H1 (cell line): ENCODE measurements at regions not wholly inside any gene's neighbourhood (a gene's known extent, or its start where the extent isn't known, plus 50 kb on each side); places are given as distances from the start of the nearest gene placed in this dataset.

Experiments
- CTCF ChIA-PET: fragments of 300-600 bp; sonication (Branson Sonifier 250); formaldehyde crosslinking; loops from one replicate; lab custom pipeline; 2021; ENCODE audit not compliant: partially characterized antibody; lab: Charles Lee
- POLR2A ChIA-PET: fragments of 300-600 bp; sonication (Branson Sonifier 250); formaldehyde crosslinking; loops from one replicate; lab custom pipeline; 2021; ENCODE audit warnings: inconsistent platforms; ENCODE audit not compliant: partially characterized antibody; lab: Charles Lee
- DNase-seq, 2 experiments: peaks; one replicate each; pipeline versions ENCODE4 v3.0.0 to v3.0.0-alpha.2; 2010 to 2022; ENCODE audit warnings: low spot score in 2 of 2, low read depth in 1 of 2, mixed read lengths in 1 of 2
- FAIRE-seq: peaks from 2 replicates; lab custom pipeline; 2011; peaks lifted over from hg19 to GRCh38; lab: Jason Lieb, UNC
- H2AFZ ChIP-seq: 2 replicates; pipeline ENCODE4 v1.8.1; 2012; ENCODE audit warnings: low read length, inconsistent platforms
- H2AK5ac ChIP-seq: 2 replicates; pipeline ENCODE4 v1.6.1; 2013; ENCODE audit warnings: low read depth, low read length
- H2BK120ac ChIP-seq: replicated peaks from 2 replicates; pipeline ENCODE3; 2013; ENCODE audit warnings: low read depth, low read length, inconsistent platforms
- H2BK12ac ChIP-seq: 2 replicates; pipeline ENCODE4 v1.6.1; 2013; ENCODE audit warnings: low read depth, low read length
- H2BK15ac ChIP-seq: 2 replicates; pipeline ENCODE4 v1.6.1; 2013; ENCODE audit warnings: low read length
- H2BK20ac ChIP-seq: 2 replicates; pipeline ENCODE4 v1.6.1; 2013; ENCODE audit warnings: low read length
- H2BK5ac ChIP-seq: 2 replicates; pipeline ENCODE4 v1.6.1; 2013; ENCODE audit warnings: low read depth, low read length
- H3K14ac ChIP-seq: 2 replicates; pipeline ENCODE4 v1.6.1; 2013; ENCODE audit warnings: inconsistent platforms; ENCODE audit not compliant: insufficient read length
- H3K18ac ChIP-seq: 2 replicates; pipeline ENCODE4 v1.6.1; 2013; ENCODE audit warnings: low read length; ENCODE audit errors: extremely low read depth
- H3K23ac ChIP-seq: 2 replicates; pipeline ENCODE4 v1.6.1; 2013; ENCODE audit warnings: inconsistent platforms; ENCODE audit not compliant: insufficient read length
- H3K23me2 ChIP-seq: 2 replicates; pipeline ENCODE4 v1.6.1; 2013; ENCODE audit warnings: low read depth, low read length
- H3K27ac ChIP-seq: 2 replicates; pipeline ENCODE4 v1.6.1; 2011; ENCODE audit warnings: low read depth, low read length, inconsistent platforms
- H3K27me3 ChIP-seq, 4 experiments: replicated peaks in 1 of 4; 1 replicate in 1 of 4; 2 replicates in 3 of 4; pipeline versions ENCODE4 v1.6.1 to v1.8.1; 2011 to 2013; ENCODE audit warnings: low read length in 3 of 4, mild to moderate bottlenecking in 3 of 4, inconsistent platforms in 2 of 4, mixed read lengths in 2 of 4, moderate library complexity in 1 of 4; ENCODE audit not compliant: control insufficient read depth in 3 of 4, insufficient read depth in 3 of 4; ENCODE audit errors: extremely low read depth in 1 of 4
- H3K36me3 ChIP-seq, 4 experiments: 2 replicates each; pipeline versions ENCODE4 v1.6.1 to v1.8.1; 2011 to 2013; ENCODE audit warnings: mild to moderate bottlenecking in 4 of 4, low read length in 3 of 4, moderate library complexity in 2 of 4, control low read depth in 1 of 4, inconsistent platforms in 1 of 4; ENCODE audit not compliant: insufficient read depth in 4 of 4, control insufficient read depth in 2 of 4
- H3K4ac ChIP-seq: replicated peaks from 2 replicates; pipeline ENCODE3; 2013; ENCODE audit warnings: low read length, low read depth, mixed read lengths, inconsistent platforms; ENCODE audit not compliant: insufficient read length
- H3K4me1 ChIP-seq, 4 experiments: replicated peaks in 1 of 4; 1 replicate in 1 of 4; 2 replicates in 3 of 4; pipeline versions ENCODE4 v1.6.1 to v1.8.1; 2011 to 2013; ENCODE audit warnings: low read length in 3 of 4, inconsistent platforms in 2 of 4, mixed read lengths in 1 of 4; ENCODE audit not compliant: insufficient read depth in 4 of 4, control insufficient read depth in 3 of 4
- H3K4me2 ChIP-seq, 2 experiments: 2 replicates each; pipeline versions ENCODE4 v1.6.1 to v1.8.1; 2011 to 2013; ENCODE audit warnings: low read depth in 2 of 2, low read length in 2 of 2, control low read depth in 1 of 2, inconsistent platforms in 1 of 2, mild to moderate bottlenecking in 1 of 2; ENCODE audit not compliant: insufficient read depth in 1 of 2
- H3K4me3 ChIP-seq, 4 experiments: fragments of 200-600, 300-600 bp in 1 of 4; sonication (generic), shearing (Covaris generic), sonication (Bioruptor Twin) in 1 of 4; 2 replicates each; pipeline versions ENCODE4 v1.5.1 to v1.8.1; 2011 to 2016; ENCODE audit warnings: low read length in 4 of 4, low read depth in 3 of 4, control low read depth in 2 of 4, inconsistent platforms in 2 of 4, mild to moderate bottlenecking in 2 of 4, mixed read lengths in 1 of 4, moderate library complexity in 1 of 4; ENCODE audit not compliant: insufficient read depth in 2 of 4; ENCODE audit errors: extremely low read depth in 1 of 4
- H3K56ac ChIP-seq: replicated peaks from 2 replicates; pipeline ENCODE3; 2013; ENCODE audit warnings: low read depth, mild to moderate bottlenecking, mixed read lengths, low read length, inconsistent platforms; ENCODE audit not compliant: insufficient read length
- H3K79me1 ChIP-seq: 2 replicates; pipeline ENCODE4 v1.6.1; 2013; ENCODE audit warnings: low read depth, low read length, control low read depth
- H3K79me2 ChIP-seq, 2 experiments: 2 replicates each; pipeline versions ENCODE4 v1.6.1 to v1.8.1; 2012 to 2013; ENCODE audit warnings: low read length in 2 of 2, mild to moderate bottlenecking in 2 of 2, inconsistent platforms in 1 of 2; ENCODE audit not compliant: insufficient read depth in 2 of 2, control insufficient read depth in 1 of 2
- H3K9ac ChIP-seq, 4 experiments: replicated peaks in 1 of 4; 1 replicate in 1 of 4; 2 replicates in 3 of 4; pipeline versions ENCODE4 v1.6.1 to v1.8.1; 2011 to 2013; ENCODE audit warnings: low read depth in 3 of 4, low read length in 3 of 4, control low read depth in 2 of 4, mild to moderate bottlenecking in 2 of 4, moderate library complexity in 2 of 4, inconsistent platforms in 1 of 4; ENCODE audit errors: extremely low read depth in 1 of 4
- H3K9me3 ChIP-seq, 2 experiments: 2 replicates each; pipeline versions ENCODE4 v1.6.1 to v1.8.1; 2012 to 2013; ENCODE audit warnings: mild to moderate bottlenecking in 2 of 2, moderate library complexity in 2 of 2, control low read depth in 1 of 2, inconsistent platforms in 1 of 2, low read depth in 1 of 2, low read length in 1 of 2, mixed read lengths in 1 of 2; ENCODE audit not compliant: insufficient read depth in 2 of 2
- H4K20me1 ChIP-seq, 2 experiments: replicated peaks in 1 of 2; 2 replicates each; pipeline versions ENCODE3 to v1.8.1; 2011 to 2013; ENCODE audit warnings: inconsistent platforms in 2 of 2, low read length in 2 of 2, mild to moderate bottlenecking in 1 of 2; ENCODE audit not compliant: insufficient read depth in 2 of 2, control insufficient read depth in 1 of 2
- H4K5ac ChIP-seq: 2 replicates; pipeline ENCODE4 v1.6.1; 2013; ENCODE audit warnings: low read length, low read depth, mixed read lengths, inconsistent platforms; ENCODE audit not compliant: insufficient read length
- H4K8ac ChIP-seq: 2 replicates; pipeline ENCODE4 v1.8.0; 2013; ENCODE audit warnings: mild to moderate bottlenecking, moderate library complexity, low read length, inconsistent platforms; ENCODE audit not compliant: insufficient read depth; ENCODE audit errors: extremely low read depth
- H4K91ac ChIP-seq: replicated peaks from 2 replicates; pipeline ENCODE3; 2013; ENCODE audit warnings: low read length, mixed read lengths, inconsistent platforms; ENCODE audit not compliant: insufficient read length
- ASH2L ChIP-seq: fragments of 200-600, 300-600 bp; sonication (generic); IDR thresholded peaks from one replicate; pipeline ENCODE4 v1.7.1; 2017; ENCODE audit warnings: low read length
- CBX5 ChIP-seq: fragments of 300-800, 300-1000 bp; sonication (generic); IDR thresholded peaks from 2 replicates; pipeline ENCODE4 v1.7.1; 2016; ENCODE audit warnings: antibody characterized with exemption, low read length, low read depth
- CREB1 ChIP-seq: IDR thresholded peaks from 2 replicates; pipeline ENCODE4 v1.6.1; 2012; ENCODE audit warnings: inconsistent platforms
- EGR1 ChIP-seq: IDR thresholded peaks from 2 replicates; pipeline ENCODE4 v1.6.1; 2011; ENCODE audit warnings: low read depth, low read length, borderline replicate concordance
- EZH2 ChIP-seq: fragments of 200-600 bp; sonication (generic); IDR thresholded peaks from 2 replicates; pipeline ENCODE4 v1.7.1; 2012; ENCODE audit warnings: low read depth, mild to moderate bottlenecking, moderate library complexity, low read length, inconsistent platforms; ENCODE audit not compliant: severe bottlenecking
- GABPA ChIP-seq: IDR thresholded peaks from 2 replicates; pipeline ENCODE4 v1.6.1; 2011; ENCODE audit warnings: mild to moderate bottlenecking, low read length, moderate library complexity, borderline replicate concordance; ENCODE audit not compliant: insufficient read depth
- JUN ChIP-seq: IDR thresholded peaks from 2 replicates; pipeline ENCODE4 v1.6.1; 2011; ENCODE audit warnings: low read depth, mild to moderate bottlenecking, improper control_type of control experiment, low read length
- POU5F1 ChIP-seq: IDR thresholded peaks from 2 replicates; pipeline ENCODE4 v1.6.1; 2011; ENCODE audit warnings: low read depth, mild to moderate bottlenecking, low read length, moderate library complexity
- RFX5 ChIP-seq: IDR thresholded peaks from 2 replicates; pipeline ENCODE4 v1.6.1; 2011; ENCODE audit warnings: low read depth, low read length, improper control_type of control experiment, borderline replicate concordance
- SRF ChIP-seq: IDR thresholded peaks from 2 replicates; pipeline ENCODE4 v1.6.1; 2011; ENCODE audit warnings: mild to moderate bottlenecking, low read depth, low read length, moderate library complexity
- TAF7 ChIP-seq: optimal IDR thresholded peaks from 2 replicates; pipeline ENCODE3; 2011; ENCODE audit warnings: low read depth, mild to moderate bottlenecking, inconsistent platforms, low read length, moderate library complexity, borderline replicate concordance
- TCF12 ChIP-seq: IDR thresholded peaks from 2 replicates; pipeline ENCODE4 v1.6.1; 2011; ENCODE audit warnings: low read depth, mild to moderate bottlenecking, low read length
- YY1 ChIP-seq: IDR thresholded peaks from 2 replicates; pipeline ENCODE4 v1.6.1; 2011; ENCODE audit warnings: low read depth, mild to moderate bottlenecking, low read length
- WGBS, 2 experiments: shearing (Covaris generic) in 1 of 2; methylation state at CpG; one replicate each; pipeline versions ENCODE4 v1.1.6 to v1.1.7; 2013 to 2015; ENCODE audit warnings: low lambda C conversion rate in 2 of 2, mixed read lengths in 2 of 2, inconsistent platforms in 1 of 2, low coverage in 1 of 2, missing lambda C conversion rate in 1 of 2; ENCODE audit not compliant: insufficient replicate concordance in 2 of 2, insufficient coverage in 1 of 2, insufficient read length in 1 of 2; ENCODE audit errors: extremely low coverage in 1 of 2, missing lambda C conversion rate in 1 of 2; 5-methylcytosine and 5-hydroxymethylcytosine counted together
- TF ChIP-seq, protein P1 (sequence below): IDR thresholded peaks from 2 replicates; pipeline ENCODE4 v1.6.1; 2012; ENCODE audit warnings: low read length, inconsistent platforms

DNA sequence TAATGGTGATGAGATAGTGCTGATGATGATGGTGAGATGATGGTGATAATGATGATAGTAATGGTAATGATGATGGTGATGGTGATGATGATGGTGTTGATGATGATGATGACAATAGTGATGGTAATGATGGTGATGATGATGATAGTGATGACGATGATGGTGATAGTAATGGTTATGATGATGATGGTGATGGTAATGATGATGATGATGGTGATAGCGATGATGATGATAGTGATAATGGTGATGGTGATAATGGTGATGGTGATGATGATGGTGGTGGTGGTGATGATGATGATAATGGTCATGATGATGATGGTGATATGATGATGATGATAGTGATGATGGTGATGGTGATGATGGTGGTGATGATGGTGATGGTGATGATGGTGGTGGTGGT, 384.6 kb downstream of the MATN1 start:
- peaks cover 0 to 4% (median 0%) of the 10 kb centered on the region in 4 experiments; a peak in 3 of 7 replicates for H3K4me1 ChIP-seq
- H4K8ac ChIP-seq: no peak overlapping the region
- H3K9ac ChIP-seq: no peak overlapping the region
- H3K9me3 ChIP-seq: no peaks in the 10 kb centered on the region
- H3K4ac ChIP-seq: no peak overlapping the region
- H3K4me3 ChIP-seq: no peak overlapping the region
- ChIA-PET POLR2A (no interaction called here), CTCF (interaction anchor here (1.5 to 2.2 kb wide), 2 partner anchors 11 to 25 kb away, joined by 3 to 4 read pairs; no protein-coding TSS in a partner anchor)
- no peaks in the 10 kb centered on the region for H3K79me2 ChIP-seq
- H3K36me3 ChIP-seq: no peaks in the 10 kb centered on the region
- H2BK20ac ChIP-seq: no peak overlapping the region
- H2BK15ac ChIP-seq: no peak overlapping the region
- H3K27me3 ChIP-seq: no peaks in the 10 kb centered on the region
- H4K91ac ChIP-seq: no peak overlapping the region
- H3K23me2 ChIP-seq: peaks cover 11% of the 10 kb centered on the region; the same call in 1 of the 2 replicates
- no peak overlapping the region for H2BK12ac ChIP-seq
- no peak overlapping the region for H2AFZ ChIP-seq
- H3K27ac ChIP-seq: no peak overlapping the region
- no peak overlapping the region for H3K4me2 ChIP-seq
- H3K14ac ChIP-seq: no peak overlapping the region
- H3K79me1 ChIP-seq: no peaks in the 10 kb centered on the region
- H2AK5ac ChIP-seq: no peak overlapping the region; the same call in 1 of the 2 replicates
- WGBS, 2 experiments: 94 to 100% methylated on average over 1 to 2 of the region's 2 CpGs
- FAIRE-seq (no peak), DNase-seq (no peak)
- H3K56ac ChIP-seq: peak overlapping the region; percentile 75
- H4K5ac ChIP-seq: no peak overlapping the region
- H4K20me1 ChIP-seq: peaks cover 0 to 5% of the 10 kb centered on the region in 2 experiments
- no peak overlapping the region for H3K18ac ChIP-seq
- no peak overlapping the region for H2BK5ac ChIP-seq
- no peak overlapping the region for H2BK120ac ChIP-seq
- no peak overlapping the region for H3K23ac ChIP-seq
- TF ChIP-seq EZH2: no peak
- TF ChIP-seq CBX5: no peak
- TF ChIP-seq EGR1: no peak
- TF ChIP-seq ASH2L: no peak
- no peak for TF ChIP-seq TCF12
- no peak for TF ChIP-seq SRF
- no peak for TF ChIP-seq CREB1
- no peak for TF ChIP-seq RFX5
- TF ChIP-seq GABPA: no peak
- no peak for TF ChIP-seq POU5F1
- TF ChIP-seq TAF7: no peak
- no peak for TF ChIP-seq YY1
- no peak for TF ChIP-seq JUN
- TF ChIP-seq, protein P1, sequence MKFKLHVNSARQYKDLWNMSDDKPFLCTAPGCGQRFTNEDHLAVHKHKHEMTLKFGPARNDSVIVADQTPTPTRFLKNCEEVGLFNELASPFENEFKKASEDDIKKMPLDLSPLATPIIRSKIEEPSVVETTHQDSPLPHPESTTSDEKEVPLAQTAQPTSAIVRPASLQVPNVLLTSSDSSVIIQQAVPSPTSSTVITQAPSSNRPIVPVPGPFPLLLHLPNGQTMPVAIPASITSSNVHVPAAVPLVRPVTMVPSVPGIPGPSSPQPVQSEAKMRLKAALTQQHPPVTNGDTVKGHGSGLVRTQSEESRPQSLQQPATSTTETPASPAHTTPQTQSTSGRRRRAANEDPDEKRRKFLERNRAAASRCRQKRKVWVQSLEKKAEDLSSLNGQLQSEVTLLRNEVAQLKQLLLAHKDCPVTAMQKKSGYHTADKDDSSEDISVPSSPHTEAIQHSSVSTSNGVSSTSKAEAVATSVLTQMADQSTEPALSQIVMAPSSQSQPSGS: no peak
